K562 (cell line): ENCODE measurements at regions not wholly inside any gene's neighbourhood (a gene's known extent, or its start where the extent isn't known, plus 50 kb on each side); places are given as distances from the start of the nearest gene placed in this dataset.

Source experiments
- ATAC-seq: fragments of 200-7000 bp; cut with Tn5 transposase; 3 replicates; pipeline ENCODE4 v1.9.1; 2020; ENCODE audit warnings: moderate library complexity
- BruUV-seq: library from RNA; stranded (reverse); fragments of 400-500 nt; replicated peaks from 2 replicates; lab custom pipeline; 2021; lab: Mats Ljungman, UMichigan
- CTCF ChIA-PET: fragments of 300-600 bp; formaldehyde crosslinking; extraction: SDS; loops from one replicate; lab custom pipeline; 2021; ENCODE audit warnings: low intra/inter-chr PET ratio; lab: Yijun Ruan, JAX
- POLR2A ChIA-PET: fragments of 300-600, 350-650 bp; sonication (Branson Sonifier 250); formaldehyde crosslinking; extraction: SDS; loops from one replicate; lab custom pipeline; 2021; ENCODE audit warnings: antibody characterized with exemption, inconsistent platforms; lab: Yijun Ruan, JAX
- DNase-seq, 4 experiments: peaks; one replicate each; pipeline versions ENCODE4 v3.0.0 to v3.0.0-alpha.2; 2011 to 2018; ENCODE audit warnings: low spot score in 3 of 4, mixed read lengths in 3 of 4; ENCODE audit errors: extremely low read depth in 1 of 4
- FAIRE-seq: peaks from 2 replicates; lab custom pipeline; 2011; peaks lifted over from hg19 to GRCh38; lab: Jason Lieb, UNC
- H2AFZ ChIP-seq: 2 replicates; pipeline ENCODE4 v1.6.0; 2011; ENCODE audit warnings: low read depth, low read length, control low read depth, inconsistent platforms
- H3K27ac ChIP-seq: fragments of 200-600 bp; 3 replicates; pipeline ENCODE4 v1.8.0; 2011; ENCODE audit warnings: low read depth, mild to moderate bottlenecking, control low read depth, inconsistent platforms, low read length, moderate library complexity, mixed read lengths; ENCODE audit errors: extremely low read depth
- H3K27me3 ChIP-seq, 2 experiments: fragments of 300-600 bp in 1 of 2; 2 replicates in 1 of 2; 3 replicates in 1 of 2; pipeline versions ENCODE4 v1.6.0 to v1.8.0; 2011; ENCODE audit warnings: inconsistent platforms in 2 of 2, low read length in 2 of 2, mild to moderate bottlenecking in 1 of 2, mixed read lengths in 1 of 2, moderate library complexity in 1 of 2; ENCODE audit not compliant: control insufficient read depth in 2 of 2, insufficient read depth in 2 of 2
- H3K36me3 ChIP-seq: fragments of 300-600 bp; 3 replicates; pipeline ENCODE4 v1.8.0; 2011; ENCODE audit warnings: mild to moderate bottlenecking, low read length, inconsistent platforms; ENCODE audit not compliant: control insufficient read depth, insufficient read depth
- H3K4me1 ChIP-seq, 2 experiments: fragments of 200-600 bp in 1 of 2; replicated peaks in 1 of 2; 2 replicates in 1 of 2; 3 replicates in 1 of 2; pipeline versions ENCODE4 v1.5.1 to v1.8.0; 2011; ENCODE audit warnings: inconsistent platforms in 2 of 2, low read length in 2 of 2, mild to moderate bottlenecking in 1 of 2, mixed read lengths in 1 of 2, moderate library complexity in 1 of 2; ENCODE audit not compliant: control insufficient read depth in 2 of 2, insufficient read depth in 2 of 2
- H3K4me2 ChIP-seq: 2 replicates; pipeline ENCODE4 v1.6.1; 2011; ENCODE audit warnings: low read length, control low read depth, inconsistent platforms, mixed read lengths; ENCODE audit not compliant: insufficient read depth
- H3K4me3 ChIP-seq: fragments of 200-600 bp; sonication (generic), shearing (Covaris generic); 2 replicates; pipeline ENCODE4 v1.5.1; 2016; ENCODE audit warnings: control low read depth, inconsistent platforms
- H3K79me2 ChIP-seq: fragments of 200-600 bp; 3 replicates; pipeline ENCODE4 v1.8.0; 2011; ENCODE audit warnings: low read length, inconsistent platforms; ENCODE audit not compliant: control insufficient read depth, insufficient read depth
- H3K9ac ChIP-seq, 2 experiments: 2 replicates each; pipeline versions ENCODE4 v1.6.0 to v1.6.1; 2011; ENCODE audit warnings: low read depth in 2 of 2, low read length in 2 of 2, control low read depth in 1 of 2, inconsistent platforms in 1 of 2, mild to moderate bottlenecking in 1 of 2, mixed read lengths in 1 of 2; ENCODE audit not compliant: insufficient read depth in 1 of 2
- H3K9me1 ChIP-seq: one replicate; pipeline ENCODE4 v1.6.0; 2011; ENCODE audit warnings: inconsistent platforms, mild to moderate bottlenecking, low read length, moderate library complexity; ENCODE audit not compliant: control insufficient read depth, insufficient read depth
- H3K9me3 ChIP-seq: replicated peaks from 2 replicates; pipeline ENCODE4 v1.5.1; 2011; ENCODE audit warnings: low read depth, low read length, inconsistent platforms; ENCODE audit not compliant: control insufficient read depth, insufficient read depth
- H4K20me1 ChIP-seq: replicated peaks from 2 replicates; pipeline ENCODE4 v1.6.1; 2011; ENCODE audit warnings: low read length, inconsistent platforms, mixed read lengths; ENCODE audit not compliant: control insufficient read depth, insufficient read depth
- BRD9 ChIP-seq: fragments of 450-650 bp; IDR thresholded peaks from 2 replicates; pipeline ENCODE4 v1.6.1; 2018; ENCODE audit warnings: low read depth; ENCODE audit not compliant: partially characterized antibody
- CCAR2 ChIP-seq: fragments of 200-400 bp; formaldehyde crosslinking; IDR thresholded peaks from 2 replicates; pipeline ENCODE4 v1.6.1; 2017; ENCODE audit warnings: mild to moderate bottlenecking, low read depth, low read length
- DIDO1 ChIP-seq: fragments of 450-650 bp; IDR thresholded peaks from 2 replicates; pipeline ENCODE4 v1.6.1; 2016; ENCODE audit warnings: low read depth, missing biosample characterization, missing genetic modification characterization
- GATAD2A ChIP-seq: fragments of 450-650 bp; IDR thresholded peaks from 2 replicates; pipeline ENCODE4 v1.6.1; 2017
- NBN ChIP-seq: fragments of 450-650 bp; IDR thresholded peaks from 2 replicates; pipeline ENCODE4 v1.6.1; 2016; ENCODE audit warnings: low read depth, mild to moderate bottlenecking
- PCBP1 ChIP-seq: fragments of 200-400 bp; formaldehyde crosslinking; IDR thresholded peaks from 2 replicates; pipeline ENCODE4 v1.6.1; 2018; ENCODE audit warnings: mild to moderate bottlenecking, low read depth, low read length; ENCODE audit not compliant: poor library complexity, severe bottlenecking
- POLR2AphosphoS5 ChIP-seq: IDR thresholded peaks from 2 replicates; pipeline ENCODE4 v1.6.1; 2011; ENCODE audit warnings: mild to moderate bottlenecking, low read depth, low read length, moderate library complexity; ENCODE audit not compliant: control insufficient read depth, insufficient read depth
- SPI1 ChIP-seq: IDR thresholded peaks from 2 replicates; pipeline ENCODE4 v1.6.1; 2011; ENCODE audit warnings: low read depth, low read length, control low read depth, borderline replicate concordance
- XRCC5 ChIP-seq: fragments of 200-400 bp; formaldehyde crosslinking; IDR thresholded peaks from 2 replicates; pipeline ENCODE4 v1.6.1; 2017; ENCODE audit warnings: low read depth, mild to moderate bottlenecking, low read length
- ZNF12 ChIP-seq: sonication (generic); formaldehyde crosslinking; IDR thresholded peaks from 2 replicates; pipeline ENCODE4 v1.4.0; 2020; ENCODE audit warnings: mild to moderate bottlenecking, missing genetic modification reagents
- ZNF384 ChIP-seq: IDR thresholded peaks from 2 replicates; pipeline ENCODE4 v1.6.1; 2012; ENCODE audit warnings: low read depth, low read length, improper control_type of control experiment
- WGBS: fragments of 100-300 bp; shearing (Covaris generic); methylation state at CpG from one replicate; pipeline ENCODE4 v1.1.6; 2016; ENCODE audit warnings: low coverage, mixed read lengths; ENCODE audit not compliant: insufficient coverage; ENCODE audit errors: missing lambda C conversion rate; 5-methylcytosine and 5-hydroxymethylcytosine counted together
- in situ Hi-C: fragments of 300-500 bp; cut with MboI; formaldehyde crosslinking; loops from 4 replicates; pipeline ENCODE4 v1.15.0; 2018; ENCODE audit warnings: inconsistent platforms, mixed read lengths
- intact Hi-C: fragments of 100-400 bp; cut with micrococcal nuclease; formaldehyde crosslinking; loops from 2 replicates; pipeline ENCODE4 v1.14.2; 2022
- TF ChIP-seq, protein P1 (sequence below): fragments of 450-650 bp; formaldehyde crosslinking; IDR thresholded peaks from 2 replicates; pipeline ENCODE4 v1.4.0; 2022; ENCODE audit warnings: mild to moderate bottlenecking, moderate library complexity
- TF ChIP-seq, protein P2 (sequence below): fragments of 250-450 bp; sonication (Bioruptor Pico); IDR thresholded peaks from 2 replicates; pipeline ENCODE4 v1.8.0; 2022; ENCODE audit warnings: inconsistent platforms, mild to moderate bottlenecking, moderate library complexity, borderline replicate concordance

DNA sequence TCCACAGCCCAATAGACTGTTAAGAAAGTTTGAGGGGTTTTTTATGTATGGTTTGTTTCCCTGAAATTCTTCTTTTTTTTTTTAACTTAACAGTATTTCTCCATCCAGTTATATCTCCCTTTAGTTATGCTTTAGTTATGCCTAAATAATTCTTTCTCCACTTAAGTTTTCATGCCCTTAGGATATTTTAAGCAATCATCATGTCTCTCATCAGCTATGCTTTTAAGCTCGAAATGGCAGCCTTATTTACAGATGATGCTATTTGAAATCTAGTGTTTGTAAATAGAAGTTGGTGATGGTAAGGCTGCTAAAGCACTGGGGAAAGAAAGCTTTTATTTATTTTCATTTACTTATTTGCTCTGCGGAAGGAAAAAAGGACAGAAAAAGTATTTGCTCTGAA lies 439.3 kb downstream of the TFAP2B start:
- FAIRE-seq = no peak
- POLR2A ChIA-PET = no interaction called here
- ATAC-seq = no peak
- intact Hi-C loops (no loop called here), in situ Hi-C loops (no loop called here)
- H3K4me2 ChIP-seq = no peak overlapping the region
- BruUV-seq = no TSS peak
- CTCF ChIA-PET = no interaction called here
- H3K9ac ChIP-seq = no peak overlapping the region
- no peaks in the 10 kb centered on the region for H3K27me3 ChIP-seq
- no peak for TF ChIP-seq CCAR2
- DNase-seq = no peak
- WGBS = 8% methylated on average over 2 of the region's 2 CpGs
- H3K9me1 ChIP-seq = no peaks in the 10 kb centered on the region
- H3K4me1 ChIP-seq = no peaks in the 10 kb centered on the region
- H3K9me3 ChIP-seq = no peaks in the 10 kb centered on the region
- H3K79me2 ChIP-seq = no peaks in the 10 kb centered on the region
- H2AFZ ChIP-seq = no peak overlapping the region
- H3K36me3 ChIP-seq = no peaks in the 10 kb centered on the region
- H3K27ac ChIP-seq = no peak overlapping the region
- H4K20me1 ChIP-seq = no peaks in the 10 kb centered on the region
- H3K4me3 ChIP-seq = no peak overlapping the region

DNA sequence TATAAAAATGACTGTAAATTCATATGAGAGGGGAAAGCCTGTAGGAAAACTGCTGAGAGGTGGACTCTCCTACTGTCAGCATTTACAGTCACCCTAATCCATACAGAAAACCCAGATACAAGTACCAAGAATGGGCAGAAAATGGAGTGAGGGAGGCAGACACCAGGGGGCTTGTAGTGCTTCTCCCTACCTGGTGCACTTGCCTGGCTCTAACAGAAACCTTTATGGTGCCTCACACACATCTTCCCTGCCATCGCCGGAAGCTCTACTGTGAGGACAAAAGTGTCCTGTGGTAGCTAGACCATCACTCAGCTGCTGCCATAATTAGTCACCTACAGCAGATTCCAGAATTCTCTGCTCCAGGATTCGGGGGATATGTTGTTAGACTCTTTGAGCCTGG lies 441.3 kb downstream of the TFAP2B start:
- ATAC-seq (peak; percentile 64), FAIRE-seq (no peak), DNase-seq (no peak)
- Histone ChIP-seq H3K36me3 (no peaks in the 10 kb centered on the region), H4K20me1 (no peaks in the 10 kb centered on the region), H2AFZ (peak overlapping the region; percentile 14), H3K4me2 (no peak overlapping the region), H3K27ac (no peak overlapping the region), H3K4me3 (no peak overlapping the region), H3K9ac (no peak overlapping the region), H3K9me3 (no peaks in the 10 kb centered on the region), H3K4me1 (no peaks in the 10 kb centered on the region), H3K79me2 (no peaks in the 10 kb centered on the region), H3K9me1 (no peaks in the 10 kb centered on the region), H3K27me3 (no peaks in the 10 kb centered on the region)
- BruUV-seq = no TSS peak
- in situ Hi-C loops (no loop called here), intact Hi-C loops (no loop called here)
- ChIA-PET CTCF (no interaction called here), POLR2A (interaction anchor here (0.6 to 0.7 kb wide), 3 partner anchors 8 to 334 kb away, joined by 3 read pairs; no protein-coding TSS in a partner anchor)
- WGBS = 29% methylated on average over 3 of the region's 3 CpGs
- TF ChIP-seq SPI1 (no peak), POLR2AphosphoS5 (no peak), PCBP1 (no peak), DIDO1 (tag) (no peak), BRD9 (no peak), GATAD2A (no peak), NBN (no peak), ZNF12 (CRISPR knock-in tag) (no peak), ZNF384 (no peak), XRCC5 (no peak)
- TF ChIP-seq, protein P1, sequence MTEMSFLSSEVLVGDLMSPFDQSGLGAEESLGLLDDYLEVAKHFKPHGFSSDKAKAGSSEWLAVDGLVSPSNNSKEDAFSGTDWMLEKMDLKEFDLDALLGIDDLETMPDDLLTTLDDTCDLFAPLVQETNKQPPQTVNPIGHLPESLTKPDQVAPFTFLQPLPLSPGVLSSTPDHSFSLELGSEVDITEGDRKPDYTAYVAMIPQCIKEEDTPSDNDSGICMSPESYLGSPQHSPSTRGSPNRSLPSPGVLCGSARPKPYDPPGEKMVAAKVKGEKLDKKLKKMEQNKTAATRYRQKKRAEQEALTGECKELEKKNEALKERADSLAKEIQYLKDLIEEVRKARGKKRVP (CRISPR knock-in tag) = no peak
- TF ChIP-seq, protein P2, sequence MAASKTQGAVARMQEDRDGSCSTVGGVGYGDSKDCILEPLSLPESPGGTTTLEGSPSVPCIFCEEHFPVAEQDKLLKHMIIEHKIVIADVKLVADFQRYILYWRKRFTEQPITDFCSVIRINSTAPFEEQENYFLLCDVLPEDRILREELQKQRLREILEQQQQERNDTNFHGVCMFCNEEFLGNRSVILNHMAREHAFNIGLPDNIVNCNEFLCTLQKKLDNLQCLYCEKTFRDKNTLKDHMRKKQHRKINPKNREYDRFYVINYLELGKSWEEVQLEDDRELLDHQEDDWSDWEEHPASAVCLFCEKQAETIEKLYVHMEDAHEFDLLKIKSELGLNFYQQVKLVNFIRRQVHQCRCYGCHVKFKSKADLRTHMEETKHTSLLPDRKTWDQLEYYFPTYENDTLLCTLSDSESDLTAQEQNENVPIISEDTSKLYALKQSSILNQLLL = no peak
